Liver (tissue), 7 donors: ENCODE measurements at regions not wholly inside any gene's neighbourhood (a gene's known extent, or its start where the extent isn't known, plus 50 kb on each side); places are given as distances from the start of the nearest gene placed in this dataset.
A peak's percentile ranks its signal among the peaks of the same experiment; 100 is the strongest.

Source experiments
- DNase-seq: peaks from one replicate; pipeline ENCODE4 v3.0.0-alpha.2; 2017; ENCODE audit warnings: low spot score
- H3K27ac ChIP-seq, 2 donors: one replicate each; pipeline ENCODE4 v1.7.0; 2013; ENCODE audit warnings: inconsistent platforms in 2 of 2, low read length in 2 of 2, control low read depth in 1 of 2, low read depth in 1 of 2, mild to moderate bottlenecking in 1 of 2
- H3K27me3 ChIP-seq, 4 donors: one replicate each; pipeline versions ENCODE4 v1.6.1 to v1.7.0; 2013; ENCODE audit warnings: low read length in 3 of 4, inconsistent platforms in 1 of 4, mild to moderate bottlenecking in 1 of 4, moderate library complexity in 1 of 4; ENCODE audit not compliant: control insufficient read depth in 4 of 4, insufficient read depth in 4 of 4
- H3K36me3 ChIP-seq, 4 donors: one replicate each; pipeline versions ENCODE4 v1.6.1 to v1.7.0; 2013; ENCODE audit warnings: low read length in 3 of 4, mild to moderate bottlenecking in 3 of 4, low read depth in 1 of 4, moderate library complexity in 1 of 4; ENCODE audit not compliant: control insufficient read depth in 4 of 4, insufficient read depth in 3 of 4
- H3K4me1 ChIP-seq, 4 donors: one replicate each; pipeline versions ENCODE4 v1.6.1 to v1.7.0; 2013; ENCODE audit warnings: low read length in 3 of 4, mild to moderate bottlenecking in 3 of 4, moderate library complexity in 1 of 4; ENCODE audit not compliant: control insufficient read depth in 4 of 4, insufficient read depth in 4 of 4
- H3K4me3 ChIP-seq, 3 donors: one replicate each; pipeline versions ENCODE4 v1.6.1 to v1.7.0; 2013; ENCODE audit warnings: low read length in 3 of 3, control low read depth in 1 of 3, low read depth in 1 of 3, mild to moderate bottlenecking in 1 of 3
- H3K9ac ChIP-seq, 2 donors: one replicate each; pipeline ENCODE4 v1.7.0; 2013; ENCODE audit warnings: low read length in 2 of 2, mild to moderate bottlenecking in 2 of 2, moderate library complexity in 2 of 2, control low read depth in 1 of 2, low read depth in 1 of 2
- H3K9me3 ChIP-seq, 4 donors: one replicate each; pipeline versions ENCODE4 v1.6.1 to v1.7.0; 2013; ENCODE audit warnings: low read length in 3 of 4; ENCODE audit not compliant: control insufficient read depth in 4 of 4
- FOXA1 ChIP-seq: IDR thresholded peaks from 2 replicates; pipeline ENCODE4 v1.6.1; 2016; ENCODE audit warnings: antibody characterized with exemption
- FOXA2 ChIP-seq: IDR thresholded peaks from 2 replicates; pipeline ENCODE4 v1.6.1; 2016; ENCODE audit warnings: antibody characterized with exemption
- GABPA ChIP-seq, 2 donors: IDR thresholded peaks in 1 of 2; conservative IDR thresholded peaks in 1 of 2; 2 replicates each; pipeline ENCODE4 v1.6.1; 2016; ENCODE audit warnings: antibody characterized with exemption in 2 of 2, mild to moderate bottlenecking in 1 of 2, moderate library complexity in 1 of 2
- HNF4A ChIP-seq, 2 donors: conservative IDR thresholded peaks; 2 replicates each; pipeline ENCODE4 v1.6.1; 2016; ENCODE audit warnings: antibody characterized with exemption in 2 of 2, mild to moderate bottlenecking in 2 of 2
- HNF4G ChIP-seq: IDR thresholded peaks from 2 replicates; pipeline ENCODE4 v1.6.1; 2016; ENCODE audit warnings: antibody characterized with exemption
- JUND ChIP-seq, 2 donors: IDR thresholded peaks; 2 replicates each; pipeline ENCODE4 v1.6.1; 2016; ENCODE audit warnings: antibody characterized with exemption in 2 of 2
- NR2F2 ChIP-seq: IDR thresholded peaks from 2 replicates; pipeline ENCODE4 v1.6.1; 2016; ENCODE audit warnings: antibody characterized with exemption
- RAD21 ChIP-seq, 2 donors: IDR thresholded peaks; 2 replicates each; pipeline ENCODE4 v1.6.1; 2016; ENCODE audit warnings: antibody characterized with exemption in 2 of 2, mild to moderate bottlenecking in 2 of 2
- RXRA ChIP-seq, 2 donors: IDR thresholded peaks; 2 replicates each; pipeline ENCODE4 v1.6.1; 2017 to 2018; ENCODE audit warnings: antibody characterized with exemption in 2 of 2, mild to moderate bottlenecking in 1 of 2
- TAF1 ChIP-seq: conservative IDR thresholded peaks from 2 replicates; pipeline ENCODE4 v1.6.1; 2016; ENCODE audit warnings: antibody characterized with exemption, mild to moderate bottlenecking
- YY1 ChIP-seq: IDR thresholded peaks from 2 replicates; pipeline ENCODE4 v1.6.1; 2016; ENCODE audit warnings: antibody characterized with exemption, mild to moderate bottlenecking
- WGBS: extraction: QIAGEN DNeasy Blood & Tissue Kit; methylation state at CpG from one replicate; pipeline ENCODE4 v1.1.7; 2013; 5-methylcytosine and 5-hydroxymethylcytosine counted together
- TF ChIP-seq, protein P1 (sequence below): IDR thresholded peaks from 2 replicates; pipeline ENCODE4 v1.6.1; 2016; ENCODE audit warnings: antibody characterized with exemption
- TF ChIP-seq, protein P2 (sequence below): IDR thresholded peaks from 2 replicates; pipeline ENCODE4 v1.6.1; 2016; ENCODE audit warnings: antibody characterized with exemption
- donor health status: healthy.
- donor health status: healthy.
- donor health status: healthy.
- donor health status: healthy.

DNA sequence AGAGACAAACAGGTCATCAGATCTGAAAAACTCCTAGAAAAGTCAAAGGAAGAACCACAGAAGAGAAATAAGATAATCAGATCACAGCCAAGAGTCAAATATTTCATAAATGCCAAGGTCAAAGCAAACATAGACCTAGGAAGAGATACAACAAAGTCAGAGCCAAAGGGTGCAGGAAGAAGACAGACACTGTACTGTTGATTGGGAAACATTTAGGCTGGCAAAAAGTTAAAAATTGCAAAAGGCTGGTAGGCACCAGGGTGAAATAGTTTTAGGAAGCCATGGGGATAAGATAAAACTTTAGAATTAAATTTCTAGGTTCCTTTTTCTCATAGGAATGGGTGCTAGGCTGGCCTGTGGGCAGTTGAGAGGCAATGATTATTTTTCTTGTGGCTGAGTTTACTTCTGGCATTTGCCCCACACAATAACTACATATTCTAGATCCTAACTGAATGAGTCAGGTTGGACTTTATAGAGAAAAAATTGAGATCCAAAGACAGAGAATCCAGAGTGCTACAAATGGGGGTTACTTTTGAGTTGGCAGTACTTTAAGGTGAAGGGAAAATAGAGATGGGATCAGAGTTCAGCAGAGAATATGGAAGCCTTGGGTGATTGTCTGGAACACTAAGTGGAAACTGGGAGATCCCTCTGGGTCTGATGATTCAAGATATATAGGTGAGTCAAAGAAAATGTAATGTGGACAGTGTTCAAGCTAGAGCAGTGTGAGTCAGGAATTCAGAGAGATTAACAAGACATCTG lies 215.5 kb downstream of the C12orf50 start:
- no peak overlapping the region for H3K4me3 ChIP-seq
- H3K9me3 ChIP-seq, result no peaks in the 10 kb centered on the region
- DNase-seq, result no peak
- TF ChIP-seq RXRA (IDR thresholded peaks at IDR 0.05) (peak in 1 of 2 donors; percentile 27), YY1 (peak; percentile 18), HNF4A (conservative IDR thresholded peaks at IDR 0.05) (peak; percentile 36 to 44), NR2F2 (no peak), HNF4G (no peak), JUND (IDR thresholded peaks at IDR 0.05) (no peak)
- TF ChIP-seq, protein P1, sequence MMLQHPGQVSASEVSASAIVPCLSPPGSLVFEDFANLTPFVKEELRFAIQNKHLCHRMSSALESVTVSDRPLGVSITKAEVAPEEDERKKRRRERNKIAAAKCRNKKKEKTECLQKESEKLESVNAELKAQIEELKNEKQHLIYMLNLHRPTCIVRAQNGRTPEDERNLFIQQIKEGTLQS, result no peak
- peak overlapping the region; percentile 40 to 69 for H3K27ac ChIP-seq
- H3K36me3 ChIP-seq, result no peaks in the 10 kb centered on the region
- H3K27me3 ChIP-seq, result no peaks in the 10 kb centered on the region
- H3K9ac ChIP-seq, result no peak overlapping the region
- peaks cover 3 to 37% (median 35%) of the 10 kb centered on the region in 4 donors for H3K4me1 ChIP-seq

DNA sequence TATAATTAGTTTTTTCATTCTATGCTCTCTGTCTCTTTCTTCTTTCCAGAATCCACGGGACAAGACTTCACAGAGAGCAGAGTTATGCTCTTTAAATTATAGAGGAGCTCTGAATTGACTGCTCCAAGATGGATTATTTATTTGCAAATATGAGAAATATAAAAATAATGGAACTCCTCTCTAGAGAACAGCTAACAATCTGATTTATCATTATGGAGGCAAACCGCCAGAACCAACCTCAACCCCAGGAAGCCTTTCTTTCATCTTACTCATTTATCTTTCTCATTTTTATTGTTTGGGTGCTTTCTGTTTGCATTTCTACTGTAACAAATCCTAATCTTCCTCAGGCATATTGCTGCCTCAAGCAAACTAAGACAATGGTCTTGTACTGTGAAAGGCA lies 216.5 kb downstream of the C12orf50 start:
- 84% methylated on average over 2 of the region's 2 CpGs for WGBS
- Histone ChIP-seq H3K4me1 (peaks cover 3 to 34% (median 30%) of the 10 kb centered on the region in 4 donors), H3K9ac (no peak overlapping the region), H3K9me3 (no peaks in the 10 kb centered on the region), H3K36me3 (no peaks in the 10 kb centered on the region), H3K27ac (no peak overlapping the region), H3K27me3 (no peaks in the 10 kb centered on the region), H3K4me3 (no peak overlapping the region)
- TF ChIP-seq FOXA1 (no peak), JUND (IDR thresholded peaks at IDR 0.05) (no peak), NR2F2 (no peak), FOXA2 (no peak)
- DNase-seq, result no peak

DNA sequence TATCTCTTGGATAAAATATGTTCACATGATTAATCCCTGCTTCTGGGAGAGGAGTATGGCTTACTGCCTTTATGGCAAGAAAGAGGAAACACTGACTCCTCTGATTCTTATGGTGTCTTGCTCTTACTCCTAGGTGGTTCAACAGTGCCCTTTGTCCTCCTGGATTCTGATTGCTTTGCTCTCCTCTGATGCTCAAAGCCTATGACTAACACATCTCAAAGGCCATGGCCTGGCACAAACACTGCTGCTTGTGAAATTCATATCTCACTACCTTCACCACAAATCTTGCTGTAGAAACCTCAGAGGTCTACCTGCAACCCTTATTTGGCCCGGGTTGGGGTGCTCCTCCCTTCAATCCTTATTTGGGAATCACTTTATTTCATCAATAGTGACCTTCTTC lies 217.2 kb downstream of the C12orf50 start:
- WGBS, result 10% methylated on average over 1 of the region's 1 CpG
- H3K27ac ChIP-seq, result no peak overlapping the region
- no peak overlapping the region for H3K4me3 ChIP-seq
- no peak overlapping the region for H3K9ac ChIP-seq
- H3K36me3 ChIP-seq, result no peaks in the 10 kb centered on the region
- DNase-seq, result no peak
- peaks cover 3 to 38% (median 32%) of the 10 kb centered on the region in 4 donors for H3K4me1 ChIP-seq
- H3K27me3 ChIP-seq, result no peaks in the 10 kb centered on the region
- no peaks in the 10 kb centered on the region for H3K9me3 ChIP-seq
- TF ChIP-seq GABPA (IDR thresholded peaks at IDR 0.05 in 1 of 2, conservative IDR thresholded peaks at IDR 0.05 in 1 of 2), result no peak
- no peak for TF ChIP-seq RAD21 (IDR thresholded peaks at IDR 0.05)
- no peak for TF ChIP-seq TAF1
- TF ChIP-seq HNF4A (conservative IDR thresholded peaks at IDR 0.05), result peak; percentile 22 to 24
- TF ChIP-seq, protein P2, sequence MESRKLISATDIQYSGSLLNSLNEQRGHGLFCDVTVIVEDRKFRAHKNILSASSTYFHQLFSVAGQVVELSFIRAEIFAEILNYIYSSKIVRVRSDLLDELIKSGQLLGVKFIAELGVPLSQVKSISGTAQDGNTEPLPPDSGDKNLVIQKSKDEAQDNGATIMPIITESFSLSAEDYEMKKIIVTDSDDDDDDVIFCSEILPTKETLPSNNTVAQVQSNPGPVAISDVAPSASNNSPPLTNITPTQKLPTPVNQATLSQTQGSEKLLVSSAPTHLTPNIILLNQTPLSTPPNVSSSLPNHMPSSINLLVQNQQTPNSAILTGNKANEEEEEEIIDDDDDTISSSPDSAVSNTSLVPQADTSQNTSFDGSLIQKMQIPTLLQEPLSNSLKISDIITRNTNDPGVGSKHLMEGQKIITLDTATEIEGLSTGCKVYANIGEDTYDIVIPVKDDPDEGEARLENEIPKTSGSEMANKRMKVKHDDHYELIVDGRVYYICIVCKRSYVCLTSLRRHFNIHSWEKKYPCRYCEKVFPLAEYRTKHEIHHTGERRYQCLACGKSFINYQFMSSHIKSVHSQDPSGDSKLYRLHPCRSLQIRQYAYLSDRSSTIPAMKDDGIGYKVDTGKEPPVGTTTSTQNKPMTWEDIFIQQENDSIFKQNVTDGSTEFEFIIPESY, result no peak
